ENCODE measurements at regions not wholly inside any gene's neighbourhood (a gene's known extent, or its start where the extent isn't known, plus 50 kb on each side); places are given as distances from the start of the nearest gene placed in this dataset.

GRCh38 chr9:16336833-16337232, 533.6 kb downstream of the BNC2 start:
- TF ChIP-seq POLR2AphosphoS5 (IDR thresholded peaks at IDR 0.05; ENCODE audit: low read depth, low read length) (no peak), CTCF (IDR thresholded peaks at IDR 0.05) (no peak), TCF7L2 (IDR thresholded peaks at IDR 0.05; ENCODE audit: low read depth, low read length) (no peak), SIN3A (IDR thresholded peaks at IDR 0.05; ENCODE audit: borderline replicate concordance, insufficient read depth, low read depth, low read length) (no peak), REST (IDR thresholded peaks at IDR 0.05; ENCODE audit: insufficient read depth in 1 of 2, low read depth in 2 of 2, low read length in 1 of 2) (no peak)
